Loucy (cell line): ENCODE measurements at regions not wholly inside any gene's neighbourhood (a gene's known extent, or its start where the extent isn't known, plus 50 kb on each side); places are given as distances from the start of the nearest gene placed in this dataset.

Experiments
- EZH2phosphoT487 ChIP-seq: fragments of 200-600 bp; IDR thresholded peaks from 2 replicates; pipeline ENCODE4 v1.6.1; 2018; ENCODE audit warnings: antibody characterized with exemption, mild to moderate bottlenecking, moderate library complexity, borderline replicate concordance
- TF ChIP-seq, protein P1 (sequence below): fragments of 200-600 bp; sonication (generic); conservative IDR thresholded peaks from 2 replicates; pipeline ENCODE4 v1.5.1; 2014; ENCODE audit warnings: mild to moderate bottlenecking, antibody characterized with exemption, low read length

DNA sequence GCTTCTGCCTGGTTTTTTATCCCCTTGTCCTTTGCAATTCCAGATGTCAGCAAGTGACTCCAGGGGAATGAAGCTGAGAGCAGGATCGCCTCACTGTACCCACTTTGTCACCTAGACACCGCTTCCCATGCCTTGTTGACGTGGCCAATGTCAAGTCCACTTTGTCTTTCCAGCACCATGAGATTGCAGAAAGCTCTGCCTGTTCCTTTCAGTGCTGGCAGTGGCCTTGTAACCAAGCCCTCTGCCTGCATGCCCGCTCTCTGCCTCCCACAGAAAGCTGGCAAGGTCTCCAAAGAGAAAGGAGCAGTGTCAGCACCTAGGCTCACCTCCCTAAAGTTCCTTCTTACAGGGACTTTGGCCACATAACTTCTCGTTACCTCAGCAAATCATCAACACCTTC lies 282.2 kb upstream of the ST6GAL2 start:
- TF ChIP-seq, protein P1, sequence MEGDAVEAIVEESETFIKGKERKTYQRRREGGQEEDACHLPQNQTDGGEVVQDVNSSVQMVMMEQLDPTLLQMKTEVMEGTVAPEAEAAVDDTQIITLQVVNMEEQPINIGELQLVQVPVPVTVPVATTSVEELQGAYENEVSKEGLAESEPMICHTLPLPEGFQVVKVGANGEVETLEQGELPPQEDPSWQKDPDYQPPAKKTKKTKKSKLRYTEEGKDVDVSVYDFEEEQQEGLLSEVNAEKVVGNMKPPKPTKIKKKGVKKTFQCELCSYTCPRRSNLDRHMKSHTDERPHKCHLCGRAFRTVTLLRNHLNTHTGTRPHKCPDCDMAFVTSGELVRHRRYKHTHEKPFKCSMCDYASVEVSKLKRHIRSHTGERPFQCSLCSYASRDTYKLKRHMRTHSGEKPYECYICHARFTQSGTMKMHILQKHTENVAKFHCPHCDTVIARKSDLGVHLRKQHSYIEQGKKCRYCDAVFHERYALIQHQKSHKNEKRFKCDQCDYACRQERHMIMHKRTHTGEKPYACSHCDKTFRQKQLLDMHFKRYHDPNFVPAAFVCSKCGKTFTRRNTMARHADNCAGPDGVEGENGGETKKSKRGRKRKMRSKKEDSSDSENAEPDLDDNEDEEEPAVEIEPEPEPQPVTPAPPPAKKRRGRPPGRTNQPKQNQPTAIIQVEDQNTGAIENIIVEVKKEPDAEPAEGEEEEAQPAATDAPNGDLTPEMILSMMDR = no peak
- no peak for TF ChIP-seq EZH2phosphoT487
